GDM1 (cell line): ENCODE measurements at regions not wholly inside any gene's neighbourhood (a gene's known extent, or its start where the extent isn't known, plus 50 kb on each side); places are given as distances from the start of the nearest gene placed in this dataset.
"Not testable (repeated sequence)": the region's sequence is repeated elsewhere in the genome, so short reads cannot be mapped to it uniquely, and the experiment has no call there.

Experiments
- DNase-seq: peaks from one replicate; lab custom pipeline; 2025; lab: John Stamatoyannopoulos, UW

DNA sequence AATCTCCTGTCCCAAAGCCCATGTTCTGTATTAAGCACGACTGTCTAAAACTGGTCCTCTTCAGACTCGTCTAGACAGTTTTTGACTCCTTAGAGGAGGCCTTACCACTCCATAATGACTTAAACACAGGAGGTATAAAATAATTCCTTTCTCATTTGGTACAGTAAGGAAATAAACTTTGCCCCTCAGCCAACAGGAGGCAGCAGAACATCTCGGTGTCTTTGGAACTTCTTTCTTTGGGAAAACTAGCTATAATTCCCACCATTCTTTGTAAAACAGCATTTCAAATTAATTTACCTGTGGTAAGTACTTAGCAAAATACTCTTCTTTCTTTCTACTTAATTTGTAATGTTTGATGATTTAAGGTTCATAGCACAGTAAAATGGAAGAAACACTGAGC lies 292.7 kb upstream of the G2E3 start:
- DNase-seq: no peak

DNA sequence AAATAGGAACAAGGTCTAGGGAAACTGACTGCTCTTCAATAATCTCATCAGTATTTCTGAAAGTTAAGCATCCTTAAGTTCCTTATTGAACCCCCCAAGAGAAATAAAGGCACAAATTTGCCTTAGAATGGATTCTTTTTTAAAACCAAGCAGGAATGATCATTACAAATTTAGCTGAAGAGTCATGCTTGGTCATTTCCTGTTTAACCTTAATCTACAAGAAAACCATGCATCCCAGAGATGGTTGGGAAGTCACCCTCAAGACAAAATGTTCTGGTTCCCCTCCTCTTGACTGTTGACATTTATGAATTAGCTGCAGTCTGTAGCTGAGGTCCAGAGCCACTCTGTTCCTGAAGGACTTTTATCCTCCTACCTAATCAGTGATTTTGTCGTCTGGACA lies 291.8 kb upstream of the G2E3 start:
- no peak for DNase-seq

DNA sequence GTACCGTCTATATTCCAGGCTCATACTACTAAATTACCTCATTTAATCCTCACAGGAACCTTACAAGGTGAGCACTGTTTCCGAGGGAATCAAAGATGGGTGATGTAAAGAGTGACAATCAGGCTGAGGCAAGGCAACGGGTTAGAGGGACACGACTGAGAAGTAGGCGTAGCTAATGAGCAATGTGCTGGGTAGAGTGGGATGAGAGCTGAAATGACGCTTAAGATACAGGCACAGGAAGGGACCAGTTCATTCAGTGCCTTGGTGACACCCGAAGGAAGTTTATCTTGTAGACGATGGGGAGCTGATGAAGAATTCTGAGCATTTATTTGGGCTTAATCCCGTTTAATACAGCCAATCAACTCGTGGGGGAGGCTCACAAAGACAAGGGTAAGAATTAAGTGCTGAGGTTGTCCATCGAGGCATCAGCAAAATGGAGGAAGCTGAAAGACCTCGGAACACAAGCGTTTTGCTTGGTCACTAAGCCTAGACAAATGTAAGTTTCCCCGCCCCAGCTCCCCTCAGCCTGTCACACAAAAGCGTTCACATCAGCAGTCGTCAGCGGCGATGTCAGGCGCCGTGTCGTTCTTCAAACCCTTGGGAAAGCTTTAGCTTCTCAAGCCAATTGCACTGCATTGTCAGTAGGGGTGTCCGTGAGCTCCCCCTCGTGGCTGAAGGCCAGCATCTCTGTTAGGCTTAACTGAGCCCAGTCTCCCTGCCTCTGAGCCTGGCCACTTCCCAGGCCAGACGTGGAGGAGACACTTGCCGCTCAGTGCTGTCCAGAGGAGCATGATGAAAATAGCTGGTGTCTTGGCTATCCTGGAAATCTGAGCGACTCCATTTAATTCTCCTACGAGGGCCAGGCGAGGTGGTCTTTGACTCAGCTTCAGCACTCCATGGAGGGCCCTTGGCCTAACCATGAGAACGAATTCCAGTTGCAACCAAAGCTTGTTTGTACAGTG lies 288.5 kb upstream of the G2E3 start:
- peak; percentile 24 for DNase-seq

DNA sequence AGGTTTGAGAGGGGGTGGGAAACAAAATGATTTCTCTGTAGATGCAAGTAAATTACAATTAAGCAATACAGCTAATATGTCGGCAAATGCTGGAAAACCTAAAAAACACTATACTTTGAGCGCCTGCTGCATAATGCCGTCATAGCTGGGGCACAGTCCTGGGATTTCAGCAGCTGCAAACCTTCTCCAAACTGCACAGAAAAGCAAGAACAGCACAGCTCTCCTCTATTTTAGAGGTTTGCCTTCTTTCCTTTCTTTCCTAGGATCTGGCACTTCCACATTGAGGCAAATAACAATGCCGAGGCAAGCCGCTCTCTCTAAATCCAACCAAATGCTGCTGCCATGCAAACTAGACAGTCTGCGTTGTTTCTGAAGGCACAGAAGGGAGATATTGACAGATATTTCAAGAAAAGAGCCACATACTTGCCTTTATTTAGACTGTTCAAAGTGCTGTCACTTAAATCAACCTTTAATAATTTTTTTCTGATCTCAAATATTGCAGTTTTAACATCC lies 287.1 kb upstream of the G2E3 start:
- DNase-seq: no peak

DNA sequence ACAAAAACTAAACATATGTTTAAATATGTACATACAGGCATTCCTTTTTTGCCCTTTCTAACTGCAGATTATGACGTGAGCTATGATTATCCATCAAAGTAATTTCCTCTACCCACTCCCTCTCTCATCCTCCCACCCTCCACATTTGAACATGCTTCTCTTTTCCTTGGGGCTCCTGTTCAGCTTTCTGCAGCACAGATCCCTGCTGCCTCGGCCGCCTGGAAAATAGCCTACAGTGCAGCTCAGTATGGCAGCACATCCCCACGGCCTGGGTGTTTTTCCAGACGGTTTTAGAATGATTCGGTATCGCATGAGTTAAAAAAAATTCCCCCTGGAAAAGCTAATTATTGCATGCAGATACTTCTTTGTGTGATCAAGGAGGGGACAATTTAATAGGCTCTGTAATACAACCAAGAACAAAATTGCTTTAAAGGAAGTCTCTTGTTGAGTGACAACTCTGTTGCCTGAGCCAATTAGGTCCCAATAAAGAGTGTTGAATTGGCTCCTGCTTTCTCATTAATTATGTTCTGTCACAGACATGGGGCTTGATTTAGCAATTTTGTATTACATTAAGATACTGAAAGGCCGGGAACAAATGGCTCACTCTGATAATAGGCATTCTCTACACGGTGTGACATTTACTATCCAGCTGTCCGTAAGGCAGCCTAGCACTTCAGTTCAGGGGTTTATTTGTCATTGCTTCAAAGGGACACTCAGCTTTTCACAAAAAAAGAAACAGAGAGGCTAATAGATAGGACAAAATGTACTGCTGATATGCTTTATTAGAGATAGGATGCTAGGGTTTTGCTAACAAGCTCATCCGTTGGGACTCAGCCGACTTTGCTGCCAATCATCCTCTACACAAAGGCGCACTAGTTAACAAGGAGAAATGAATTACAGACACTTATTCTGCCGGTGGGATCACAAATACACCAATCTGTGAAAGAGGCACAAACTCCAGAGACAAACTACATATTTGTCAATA lies 285.8 kb upstream of the G2E3 start:
- no peak for DNase-seq

DNA sequence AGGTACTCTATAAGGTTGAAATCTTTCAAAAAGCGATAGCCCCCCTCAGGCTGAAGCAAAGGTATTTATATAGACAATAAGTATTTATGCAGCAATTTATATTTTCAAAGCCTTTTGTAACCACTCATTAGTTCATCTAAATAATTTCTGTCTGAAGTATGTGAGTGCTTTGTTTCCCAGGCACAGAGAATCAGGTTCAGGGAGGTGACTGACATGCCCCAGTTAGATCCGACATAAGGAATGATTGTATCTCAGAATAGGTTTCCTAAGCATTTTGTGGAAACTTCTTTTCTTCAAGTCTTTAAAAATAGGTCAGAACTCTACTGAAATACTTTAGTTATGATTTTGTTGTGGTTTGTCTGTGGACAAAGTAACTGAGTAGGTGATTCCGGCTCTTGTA lies 283.4 kb upstream of the G2E3 start:
- DNase-seq: no peak

DNA sequence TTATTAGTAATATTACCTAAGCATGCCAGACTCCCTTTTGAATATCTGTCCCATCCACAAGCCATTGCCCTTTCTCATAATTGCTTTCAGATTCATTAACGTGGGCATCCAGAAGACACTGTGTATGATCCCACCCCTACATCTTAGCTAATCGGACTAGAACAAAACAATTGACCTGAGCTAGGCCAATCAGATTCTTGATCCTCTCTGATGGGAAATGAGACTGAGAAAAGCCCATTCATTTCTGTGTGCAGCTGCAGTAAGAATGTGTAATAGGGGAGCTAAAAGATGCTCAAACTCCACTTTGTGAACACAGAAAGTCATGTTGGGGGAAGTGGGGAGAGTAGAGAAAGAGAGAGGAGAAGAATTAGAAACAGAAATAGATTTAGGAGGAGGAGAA lies 281.7 kb upstream of the G2E3 start:
- DNase-seq: no peak

DNA sequence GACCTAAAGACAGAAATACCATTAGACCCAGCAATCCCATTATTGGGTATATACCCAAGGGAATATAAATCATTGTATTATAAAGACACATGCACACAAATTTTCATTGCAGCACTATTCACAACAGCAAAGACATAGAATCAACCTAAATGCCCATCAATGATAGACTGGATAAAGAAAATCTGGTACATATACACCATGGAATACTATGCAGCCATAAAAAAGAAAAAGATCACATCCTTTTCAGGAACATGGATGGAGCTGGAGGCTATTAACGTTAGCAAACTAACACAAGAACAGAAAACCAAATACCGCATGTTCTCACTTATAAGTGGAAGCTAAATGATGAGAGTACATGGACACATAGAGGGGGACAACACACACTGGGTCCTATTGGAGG lies 280.1 kb upstream of the G2E3 start:
- not testable (repeated sequence) for DNase-seq

DNA sequence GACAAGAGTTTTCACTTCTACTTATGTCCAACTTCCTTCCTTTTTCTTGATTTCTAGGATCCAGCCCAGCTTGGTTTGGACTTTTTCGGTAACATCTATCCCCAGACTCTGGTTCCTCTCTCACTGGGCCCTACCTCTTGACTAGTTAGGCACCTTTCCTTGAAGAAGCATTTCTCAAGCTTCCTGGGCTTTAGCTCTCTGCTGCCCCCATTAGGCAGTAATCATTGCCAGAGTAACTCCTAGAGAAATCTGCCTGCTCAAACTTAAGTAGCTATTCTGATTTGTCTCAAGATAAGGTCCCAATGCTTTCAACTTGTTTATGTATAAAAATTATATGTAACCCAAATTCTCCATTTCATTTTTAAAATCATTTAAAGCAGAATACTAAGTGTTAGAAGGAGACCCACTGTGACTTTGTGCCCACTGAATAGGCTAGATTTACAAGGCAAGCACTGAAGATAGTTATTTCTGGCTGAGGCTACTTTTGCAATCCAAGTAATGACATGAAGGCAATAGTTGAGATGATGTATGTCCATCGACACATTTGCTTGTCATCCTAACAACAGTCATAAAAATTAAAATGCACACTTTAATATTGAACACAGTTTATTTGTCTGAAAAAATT lies 275.0 kb upstream of the G2E3 start:
- no peak for DNase-seq

DNA sequence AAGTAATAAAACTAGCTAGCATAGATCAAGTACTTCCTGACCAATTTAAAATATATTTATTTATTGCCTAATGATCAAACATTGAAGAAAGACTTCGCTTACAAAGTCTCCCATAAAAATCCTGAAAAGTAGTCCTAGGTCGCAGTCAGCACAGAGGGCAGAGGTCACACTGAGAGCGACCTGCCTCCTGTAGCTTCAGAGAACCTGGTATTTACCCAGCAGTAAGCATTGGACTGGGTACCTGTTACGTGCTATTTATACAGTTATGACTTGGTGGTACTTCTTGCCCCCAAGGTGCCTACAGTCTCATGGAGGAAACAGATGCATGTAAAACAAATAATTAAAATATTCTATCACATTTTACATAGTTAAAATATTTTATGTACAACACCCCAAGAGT lies 274.1 kb upstream of the G2E3 start:
- no peak for DNase-seq

DNA sequence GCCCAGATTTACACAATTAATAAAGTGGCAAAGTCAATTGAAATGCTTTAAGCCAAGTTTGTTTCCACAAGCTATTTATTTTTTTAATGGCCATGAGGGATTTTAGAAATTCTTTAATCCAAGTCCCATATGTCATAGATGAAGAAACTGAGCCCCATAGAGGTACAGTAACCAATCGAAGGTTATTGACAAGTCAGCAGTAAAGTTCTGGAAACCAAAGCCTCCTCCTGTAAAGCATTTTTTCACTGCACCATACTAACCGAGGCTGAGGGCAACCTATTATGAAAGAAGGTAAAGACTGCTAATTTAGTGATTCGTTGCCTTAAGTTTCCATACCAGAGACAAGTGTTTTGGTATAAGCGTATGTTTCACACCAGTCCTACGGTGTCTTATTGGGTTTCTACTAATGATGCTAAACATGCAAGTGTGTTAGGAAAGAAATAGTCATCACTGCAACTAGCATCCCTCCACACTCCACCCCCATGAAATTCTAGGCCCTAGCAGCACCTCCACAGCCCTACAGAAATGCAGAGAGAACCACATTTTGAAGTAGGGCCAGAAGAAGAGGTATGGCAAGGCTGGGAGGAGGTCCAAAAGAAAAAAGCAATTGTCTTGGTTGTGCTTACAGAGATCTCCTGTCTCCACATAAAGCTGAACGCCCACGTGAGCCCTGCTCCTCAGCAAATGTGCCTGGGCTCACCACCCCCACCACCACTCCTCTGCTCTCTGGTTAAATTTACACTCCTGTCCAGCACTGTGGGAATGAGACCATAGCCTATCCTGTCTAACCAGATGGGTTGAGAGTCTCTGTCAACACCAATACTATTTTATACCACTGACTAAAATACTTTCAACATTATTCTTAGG lies 271.1 kb upstream of the G2E3 start:
- no peak for DNase-seq

DNA sequence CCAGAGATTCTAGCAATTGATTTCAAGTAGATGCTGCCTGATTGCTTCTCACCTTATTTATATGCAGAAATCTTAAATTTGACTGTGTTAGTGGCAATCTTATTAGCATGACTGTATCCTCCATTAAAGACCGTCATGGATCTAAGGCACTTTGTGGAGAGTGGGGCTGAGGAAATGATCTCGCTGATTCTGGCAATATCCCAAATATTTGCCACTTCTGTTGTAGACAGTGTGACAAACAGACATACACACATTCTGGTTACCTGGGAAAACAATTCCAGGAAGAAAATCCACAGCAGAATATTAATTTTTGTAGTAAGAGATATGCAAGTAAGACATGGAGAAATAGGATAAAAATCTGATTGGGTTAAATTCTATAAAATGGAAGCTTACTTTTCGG lies 269.0 kb upstream of the G2E3 start:
- no peak for DNase-seq

DNA sequence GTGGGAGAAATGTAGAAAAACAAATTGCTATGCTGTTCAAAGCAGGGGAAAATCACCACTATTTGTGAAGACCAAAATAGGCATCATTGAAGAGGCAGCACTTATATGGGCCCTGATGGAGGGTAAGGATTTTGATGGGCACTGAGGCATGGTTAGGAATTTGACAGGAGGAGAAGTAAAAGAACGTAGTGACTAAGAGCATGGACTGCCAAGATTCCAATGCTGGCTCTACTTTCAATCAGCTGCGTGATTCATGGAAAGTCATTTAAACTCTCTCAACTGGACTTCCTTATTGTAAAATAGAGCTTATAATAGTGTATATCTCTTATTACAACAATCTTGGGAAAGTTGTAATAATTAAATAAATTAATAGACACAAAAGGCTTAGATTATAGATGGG lies 267.7 kb upstream of the G2E3 start:
- DNase-seq: no peak

DNA sequence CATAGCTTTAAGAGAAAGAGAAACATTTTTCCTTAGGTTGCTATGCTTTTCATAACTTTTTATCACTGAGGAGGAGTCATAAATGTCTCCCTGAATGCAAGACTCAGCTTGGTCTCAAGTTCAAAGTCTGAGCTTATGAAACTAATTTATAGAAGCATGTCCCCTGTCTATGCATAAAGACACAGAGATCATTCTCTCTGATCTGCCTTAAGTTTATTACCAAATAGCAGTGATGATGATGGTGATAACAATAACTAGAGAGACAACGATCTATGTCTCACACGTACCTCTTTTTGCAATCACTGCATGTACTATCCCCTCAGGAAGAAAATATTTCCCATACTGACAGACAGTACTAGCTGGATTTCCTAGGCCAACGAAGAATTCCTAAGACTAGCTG lies 266.4 kb upstream of the G2E3 start:
- no peak for DNase-seq

DNA sequence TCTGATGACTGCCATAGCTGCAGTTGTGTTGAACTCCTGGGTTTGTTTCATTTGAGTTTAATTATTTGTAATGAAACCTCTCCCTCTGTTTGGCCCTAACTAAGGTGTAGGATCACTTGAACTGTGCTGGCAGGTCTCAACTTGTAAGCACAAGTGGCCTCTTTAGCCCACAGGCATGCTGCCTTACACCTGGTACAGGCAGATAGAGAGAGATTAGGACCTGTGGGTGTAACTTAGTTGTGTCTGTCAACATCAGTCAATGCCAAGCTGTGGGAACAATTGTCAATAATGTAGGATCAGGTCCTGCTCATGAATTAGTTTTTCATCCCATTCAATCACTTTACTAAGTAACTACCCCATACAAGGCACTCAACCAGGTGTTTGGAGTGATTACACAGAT lies 263.0 kb upstream of the G2E3 start:
- DNase-seq: no peak

DNA sequence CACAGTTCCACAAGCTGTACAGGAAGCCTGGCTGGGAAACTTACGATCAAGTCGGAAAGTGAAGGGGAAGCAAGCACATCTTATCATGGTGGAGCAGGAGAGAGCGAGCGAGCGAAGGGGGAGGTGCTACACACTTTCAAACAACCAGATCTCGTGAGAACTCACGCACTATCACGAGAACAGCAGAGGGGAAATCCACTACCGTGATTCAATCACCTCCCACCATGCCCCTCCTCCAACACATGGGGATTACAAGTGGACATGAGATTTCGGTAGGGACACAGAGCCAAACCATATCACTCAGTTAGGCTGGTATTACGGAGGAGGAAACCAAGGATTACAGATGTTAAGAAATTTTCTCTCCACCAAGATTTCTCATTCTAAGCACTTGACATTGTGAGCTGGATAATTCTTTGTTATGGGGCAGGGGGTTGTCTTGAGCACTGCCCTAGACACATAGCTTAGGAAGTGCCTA lies 262.0 kb upstream of the G2E3 start:
- DNase-seq: peak; percentile 9

DNA sequence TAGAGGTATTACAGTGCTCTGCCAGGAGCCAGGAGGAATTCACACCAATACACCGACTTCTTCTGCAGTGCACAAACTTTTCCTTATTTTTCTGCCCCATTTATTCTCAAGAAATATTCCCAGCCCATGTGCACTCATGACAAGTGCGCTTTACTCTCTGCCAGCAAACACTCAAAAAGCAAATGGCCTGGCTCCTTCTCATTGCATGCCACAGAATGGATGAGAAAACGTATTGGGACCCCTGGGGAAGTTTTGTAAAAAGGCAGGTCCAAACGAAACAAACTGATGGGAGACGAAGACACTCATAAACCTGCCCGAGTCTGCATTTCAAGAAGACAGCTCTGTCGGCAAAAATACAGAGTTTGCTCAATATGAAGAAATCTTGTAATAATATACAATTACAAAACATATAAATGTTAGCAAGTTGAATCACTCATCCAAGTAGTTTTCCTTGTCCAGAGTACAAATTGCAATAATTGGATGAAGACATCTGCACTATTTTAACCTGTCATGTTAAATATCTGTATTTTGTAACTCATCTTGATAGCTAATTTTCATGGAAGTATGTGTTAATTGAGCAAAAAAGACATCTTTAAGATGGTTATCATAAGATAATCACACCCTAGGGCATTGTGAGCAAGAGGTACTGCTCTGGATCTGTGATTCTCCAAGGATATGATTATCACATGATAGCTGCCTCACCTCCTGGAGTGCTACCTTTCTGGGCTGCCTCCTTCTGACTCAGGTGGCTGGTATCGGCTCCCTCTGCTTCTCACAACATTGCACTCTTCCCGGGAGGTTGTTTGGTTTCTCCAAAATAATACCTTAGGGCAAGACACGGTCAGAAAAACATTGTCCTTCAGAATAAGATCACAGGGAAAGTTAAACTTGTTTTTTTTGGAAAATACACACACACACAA lies 260.8 kb upstream of the G2E3 start:
- no peak for DNase-seq

DNA sequence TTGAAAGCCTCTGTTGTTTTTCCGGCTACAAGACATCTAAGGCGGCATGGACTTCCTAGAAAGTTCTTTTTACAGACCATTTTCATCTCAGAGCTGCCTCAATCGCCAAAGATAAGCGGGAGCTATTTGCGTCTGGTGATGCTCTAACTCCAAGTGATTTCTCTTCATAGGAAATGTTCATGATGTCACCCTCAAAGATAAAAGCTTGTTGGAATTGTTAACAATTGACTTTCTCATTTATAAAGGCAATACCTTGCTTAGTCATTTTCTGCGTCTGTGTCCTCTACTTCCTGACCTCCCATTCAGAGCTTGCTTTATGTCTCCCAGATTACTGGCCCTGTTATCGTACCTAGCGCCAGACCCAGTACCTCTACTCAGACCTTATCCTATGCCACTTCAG lies 259.0 kb upstream of the G2E3 start:
- no peak for DNase-seq

DNA sequence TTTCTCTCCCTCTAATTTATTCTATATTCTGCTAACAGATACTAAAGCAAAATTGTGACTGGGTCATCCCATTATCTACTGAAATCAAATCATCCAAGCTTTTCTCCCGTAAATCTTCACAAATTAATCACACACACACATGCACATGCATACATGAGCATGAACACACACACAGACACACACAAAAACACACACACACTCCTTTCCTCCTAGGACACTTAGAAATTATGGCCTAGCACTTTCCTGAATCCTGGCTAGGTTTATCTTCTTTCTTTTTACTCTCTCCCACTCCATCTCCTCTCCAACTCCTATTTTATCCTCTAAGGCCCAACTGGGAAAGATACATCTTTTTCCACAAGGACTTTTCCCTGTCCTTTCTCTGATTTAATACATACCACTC lies 255.6 kb upstream of the G2E3 start:
- DNase-seq: no peak

DNA sequence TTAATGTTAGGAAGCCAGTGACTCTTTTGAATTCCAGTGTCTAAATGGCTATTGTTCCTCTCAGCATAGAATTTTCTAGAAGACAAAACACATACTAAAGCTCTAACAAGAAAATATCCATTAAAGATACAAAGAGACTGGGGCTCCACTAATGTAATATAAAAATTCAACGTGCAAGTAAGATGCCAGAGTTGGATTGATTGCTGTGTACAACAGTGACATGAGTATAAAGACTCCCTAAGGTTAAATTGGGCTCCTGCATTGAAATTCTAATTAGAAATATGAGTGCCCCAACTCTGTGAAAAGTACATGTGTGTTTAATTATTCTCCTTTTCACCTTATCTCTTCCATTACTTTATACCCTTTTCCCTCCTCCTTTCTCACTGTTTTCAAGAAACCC lies 253.6 kb upstream of the G2E3 start:
- no peak for DNase-seq
